GM10266 (cell line): ENCODE measurements at regions not wholly inside any gene's neighbourhood (a gene's known extent, or its start where the extent isn't known, plus 50 kb on each side); places are given as distances from the start of the nearest gene placed in this dataset.
A peak's percentile ranks its signal among the peaks of the same experiment; 100 is the strongest.

Experiments used
- DNase-seq: peaks from one replicate; pipeline ENCODE4 v3.0.0; 2012; ENCODE audit errors: extremely low spot score
- TF ChIP-seq, protein P1 (sequence below): IDR thresholded peaks from 2 replicates; pipeline ENCODE4 v1.5.1; 2012; ENCODE audit warnings: mild to moderate bottlenecking, low read depth; ENCODE audit not compliant: control insufficient read depth, insufficient read depth; ENCODE audit errors: missing control alignments

GRCh38 chr6:14207448-14207847, 89.9 kb downstream of the CD83 start:
- no peak for DNase-seq
- TF ChIP-seq, protein P1, sequence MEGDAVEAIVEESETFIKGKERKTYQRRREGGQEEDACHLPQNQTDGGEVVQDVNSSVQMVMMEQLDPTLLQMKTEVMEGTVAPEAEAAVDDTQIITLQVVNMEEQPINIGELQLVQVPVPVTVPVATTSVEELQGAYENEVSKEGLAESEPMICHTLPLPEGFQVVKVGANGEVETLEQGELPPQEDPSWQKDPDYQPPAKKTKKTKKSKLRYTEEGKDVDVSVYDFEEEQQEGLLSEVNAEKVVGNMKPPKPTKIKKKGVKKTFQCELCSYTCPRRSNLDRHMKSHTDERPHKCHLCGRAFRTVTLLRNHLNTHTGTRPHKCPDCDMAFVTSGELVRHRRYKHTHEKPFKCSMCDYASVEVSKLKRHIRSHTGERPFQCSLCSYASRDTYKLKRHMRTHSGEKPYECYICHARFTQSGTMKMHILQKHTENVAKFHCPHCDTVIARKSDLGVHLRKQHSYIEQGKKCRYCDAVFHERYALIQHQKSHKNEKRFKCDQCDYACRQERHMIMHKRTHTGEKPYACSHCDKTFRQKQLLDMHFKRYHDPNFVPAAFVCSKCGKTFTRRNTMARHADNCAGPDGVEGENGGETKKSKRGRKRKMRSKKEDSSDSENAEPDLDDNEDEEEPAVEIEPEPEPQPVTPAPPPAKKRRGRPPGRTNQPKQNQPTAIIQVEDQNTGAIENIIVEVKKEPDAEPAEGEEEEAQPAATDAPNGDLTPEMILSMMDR = no peak

GRCh38 chr6:14209000-14209399, 91.4 kb downstream of the CD83 start:
- TF ChIP-seq, protein P1 = no peak

DNA sequence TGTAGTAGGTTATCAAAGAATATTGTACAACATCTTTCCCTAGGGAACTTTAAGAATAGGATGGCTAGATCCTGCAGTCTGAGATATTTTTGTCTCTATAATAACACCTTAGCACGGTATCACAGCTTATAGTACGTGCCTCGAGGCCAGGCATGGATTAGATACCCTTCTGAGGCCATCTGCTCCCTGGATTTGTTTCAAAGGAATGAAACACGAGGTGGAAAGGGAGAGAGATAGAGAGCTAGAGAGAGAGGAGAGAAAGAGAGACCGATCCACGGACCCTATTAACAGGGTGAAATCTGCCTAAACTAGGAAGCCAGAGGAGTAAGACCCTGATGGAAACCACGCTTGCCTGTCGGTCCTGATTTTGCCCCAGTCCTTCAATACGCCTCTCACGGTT, 92.5 kb downstream of the CD83 start:
- TF ChIP-seq, protein P1 = no peak
- DNase-seq = no peak

More at GRCh38 chr6:14209000-14209399, 91.4 kb downstream of the CD83 start:
- DNase-seq = no peak

GRCh38 chr6:14210663-14211561, 93.3 kb downstream of the CD83 start:
- TF ChIP-seq, protein P1 = peak; percentile 94

GRCh38 chr6:14211562-14211942, 94.0 kb downstream of the CD83 start:
- peak; percentile 47 for DNase-seq
- TF ChIP-seq, protein P1 = no peak

More at GRCh38 chr6:14210663-14211561, 93.3 kb downstream of the CD83 start:
- DNase-seq = peak; percentile 98

- DNase-seq = no peak
- TF ChIP-seq, protein P1 = no peak
Observed at GRCh38 chr6:14212020-14212419, 94.4 kb downstream of the CD83 start.

DNA sequence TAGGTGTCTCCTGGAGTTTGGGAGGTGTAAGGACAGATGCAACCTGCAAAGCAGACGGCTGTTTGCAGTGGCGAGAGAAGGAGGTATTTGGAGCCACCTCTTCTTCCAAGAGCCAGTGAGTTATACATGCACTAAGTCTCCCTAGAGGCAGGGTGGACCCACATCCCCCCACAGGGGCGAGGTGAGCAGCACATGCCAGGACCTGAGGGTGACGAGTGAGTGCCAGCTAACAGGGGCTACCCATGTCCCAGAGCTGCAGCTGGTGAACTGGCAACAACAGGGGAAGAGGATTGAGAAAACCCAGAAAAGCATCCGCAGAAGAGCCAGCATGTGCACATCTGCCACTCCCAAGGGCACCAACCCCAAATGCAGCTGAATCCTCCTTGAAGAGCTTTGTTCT, 95.1 kb downstream of the CD83 start:
- DNase-seq = no peak
- TF ChIP-seq, protein P1 = no peak
